ENCODE measurements at regions not wholly inside any gene's neighbourhood (a gene's known extent, or its start where the extent isn't known, plus 50 kb on each side); places are given as distances from the start of the nearest gene placed in this dataset.

DNA sequence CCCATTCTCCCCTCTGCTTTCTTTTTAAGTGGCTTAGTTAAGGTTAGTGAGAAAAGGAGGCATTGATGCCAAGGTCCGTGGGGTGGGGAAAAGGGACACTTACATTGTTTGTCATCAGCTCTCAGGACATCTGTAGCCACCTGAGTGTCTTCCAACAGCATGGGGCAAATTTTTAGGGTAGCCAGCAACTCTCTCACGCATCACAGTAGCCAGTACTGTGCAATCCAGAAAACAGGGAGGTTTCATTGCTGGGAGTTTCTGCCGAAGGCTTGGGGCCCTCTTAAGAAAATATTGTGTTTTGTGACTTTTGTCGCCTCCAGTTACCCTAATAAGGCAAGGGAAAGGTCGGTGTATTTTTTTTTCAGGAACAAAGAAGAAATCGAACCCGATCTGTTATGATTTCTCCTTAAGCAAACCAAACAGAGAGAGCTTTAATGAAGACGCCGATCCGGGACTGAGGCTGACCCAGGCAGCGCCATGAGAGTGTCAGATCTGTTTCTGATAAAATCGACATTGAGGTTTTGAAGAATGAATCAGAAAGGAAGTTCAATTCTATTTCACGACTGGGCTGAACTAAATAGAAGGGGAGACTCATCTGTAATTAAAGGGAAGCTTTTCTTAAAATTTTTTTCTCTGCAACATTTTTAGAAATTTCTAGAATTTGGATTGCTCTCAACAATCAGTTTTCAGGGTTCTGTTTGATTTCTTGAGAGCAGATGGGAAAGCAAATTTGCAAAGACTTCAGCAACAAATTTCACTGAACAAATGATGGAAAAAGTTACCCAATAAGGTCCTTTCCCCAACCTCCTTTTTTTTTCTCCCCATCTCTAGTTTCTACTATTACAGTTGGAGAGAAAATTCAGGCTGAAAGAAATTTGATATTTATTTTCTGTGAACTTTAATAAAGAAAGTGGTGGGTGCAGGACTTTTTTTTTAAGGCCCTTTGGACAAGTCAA, 144.7 kb upstream of the IRX3 start:
- TF ChIP-seq, protein P1, sequence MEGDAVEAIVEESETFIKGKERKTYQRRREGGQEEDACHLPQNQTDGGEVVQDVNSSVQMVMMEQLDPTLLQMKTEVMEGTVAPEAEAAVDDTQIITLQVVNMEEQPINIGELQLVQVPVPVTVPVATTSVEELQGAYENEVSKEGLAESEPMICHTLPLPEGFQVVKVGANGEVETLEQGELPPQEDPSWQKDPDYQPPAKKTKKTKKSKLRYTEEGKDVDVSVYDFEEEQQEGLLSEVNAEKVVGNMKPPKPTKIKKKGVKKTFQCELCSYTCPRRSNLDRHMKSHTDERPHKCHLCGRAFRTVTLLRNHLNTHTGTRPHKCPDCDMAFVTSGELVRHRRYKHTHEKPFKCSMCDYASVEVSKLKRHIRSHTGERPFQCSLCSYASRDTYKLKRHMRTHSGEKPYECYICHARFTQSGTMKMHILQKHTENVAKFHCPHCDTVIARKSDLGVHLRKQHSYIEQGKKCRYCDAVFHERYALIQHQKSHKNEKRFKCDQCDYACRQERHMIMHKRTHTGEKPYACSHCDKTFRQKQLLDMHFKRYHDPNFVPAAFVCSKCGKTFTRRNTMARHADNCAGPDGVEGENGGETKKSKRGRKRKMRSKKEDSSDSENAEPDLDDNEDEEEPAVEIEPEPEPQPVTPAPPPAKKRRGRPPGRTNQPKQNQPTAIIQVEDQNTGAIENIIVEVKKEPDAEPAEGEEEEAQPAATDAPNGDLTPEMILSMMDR (conservative IDR thresholded peaks at IDR 0.05; ENCODE audit: low read depth in 2 of 2): no peak
- TF ChIP-seq ZNF331 (CRISPR knock-in tag; IDR thresholded peaks at IDR 0.05; ENCODE audit: low read depth) (no peak), ZNF114 (CRISPR knock-in tag; IDR thresholded peaks at IDR 0.05) (no peak), STAT1 (IDR thresholded peaks at IDR 0.05; ENCODE audit: unreplicated experiment) (no peak), EZH2 (IDR thresholded peaks at IDR 0.05; ENCODE audit: low read depth, unreplicated experiment) (no peak), POLR2AphosphoS5 (IDR thresholded peaks at IDR 0.05; ENCODE audit: low read depth) (no peak), CREB1 (CRISPR knock-in tag; IDR thresholded peaks at IDR 0.05; ENCODE audit: low read depth) (no peak)
- TF ChIP-seq, protein P2, sequence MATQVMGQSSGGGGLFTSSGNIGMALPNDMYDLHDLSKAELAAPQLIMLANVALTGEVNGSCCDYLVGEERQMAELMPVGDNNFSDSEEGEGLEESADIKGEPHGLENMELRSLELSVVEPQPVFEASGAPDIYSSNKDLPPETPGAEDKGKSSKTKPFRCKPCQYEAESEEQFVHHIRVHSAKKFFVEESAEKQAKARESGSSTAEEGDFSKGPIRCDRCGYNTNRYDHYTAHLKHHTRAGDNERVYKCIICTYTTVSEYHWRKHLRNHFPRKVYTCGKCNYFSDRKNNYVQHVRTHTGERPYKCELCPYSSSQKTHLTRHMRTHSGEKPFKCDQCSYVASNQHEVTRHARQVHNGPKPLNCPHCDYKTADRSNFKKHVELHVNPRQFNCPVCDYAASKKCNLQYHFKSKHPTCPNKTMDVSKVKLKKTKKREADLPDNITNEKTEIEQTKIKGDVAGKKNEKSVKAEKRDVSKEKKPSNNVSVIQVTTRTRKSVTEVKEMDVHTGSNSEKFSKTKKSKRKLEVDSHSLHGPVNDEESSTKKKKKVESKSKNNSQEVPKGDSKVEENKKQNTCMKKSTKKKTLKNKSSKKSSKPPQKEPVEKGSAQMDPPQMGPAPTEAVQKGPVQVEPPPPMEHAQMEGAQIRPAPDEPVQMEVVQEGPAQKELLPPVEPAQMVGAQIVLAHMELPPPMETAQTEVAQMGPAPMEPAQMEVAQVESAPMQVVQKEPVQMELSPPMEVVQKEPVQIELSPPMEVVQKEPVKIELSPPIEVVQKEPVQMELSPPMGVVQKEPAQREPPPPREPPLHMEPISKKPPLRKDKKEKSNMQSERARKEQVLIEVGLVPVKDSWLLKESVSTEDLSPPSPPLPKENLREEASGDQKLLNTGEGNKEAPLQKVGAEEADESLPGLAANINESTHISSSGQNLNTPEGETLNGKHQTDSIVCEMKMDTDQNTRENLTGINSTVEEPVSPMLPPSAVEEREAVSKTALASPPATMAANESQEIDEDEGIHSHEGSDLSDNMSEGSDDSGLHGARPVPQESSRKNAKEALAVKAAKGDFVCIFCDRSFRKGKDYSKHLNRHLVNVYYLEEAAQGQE (IDR thresholded peaks at IDR 0.05; ENCODE audit: unreplicated experiment): no peak
- TF ChIP-seq, protein P3, sequence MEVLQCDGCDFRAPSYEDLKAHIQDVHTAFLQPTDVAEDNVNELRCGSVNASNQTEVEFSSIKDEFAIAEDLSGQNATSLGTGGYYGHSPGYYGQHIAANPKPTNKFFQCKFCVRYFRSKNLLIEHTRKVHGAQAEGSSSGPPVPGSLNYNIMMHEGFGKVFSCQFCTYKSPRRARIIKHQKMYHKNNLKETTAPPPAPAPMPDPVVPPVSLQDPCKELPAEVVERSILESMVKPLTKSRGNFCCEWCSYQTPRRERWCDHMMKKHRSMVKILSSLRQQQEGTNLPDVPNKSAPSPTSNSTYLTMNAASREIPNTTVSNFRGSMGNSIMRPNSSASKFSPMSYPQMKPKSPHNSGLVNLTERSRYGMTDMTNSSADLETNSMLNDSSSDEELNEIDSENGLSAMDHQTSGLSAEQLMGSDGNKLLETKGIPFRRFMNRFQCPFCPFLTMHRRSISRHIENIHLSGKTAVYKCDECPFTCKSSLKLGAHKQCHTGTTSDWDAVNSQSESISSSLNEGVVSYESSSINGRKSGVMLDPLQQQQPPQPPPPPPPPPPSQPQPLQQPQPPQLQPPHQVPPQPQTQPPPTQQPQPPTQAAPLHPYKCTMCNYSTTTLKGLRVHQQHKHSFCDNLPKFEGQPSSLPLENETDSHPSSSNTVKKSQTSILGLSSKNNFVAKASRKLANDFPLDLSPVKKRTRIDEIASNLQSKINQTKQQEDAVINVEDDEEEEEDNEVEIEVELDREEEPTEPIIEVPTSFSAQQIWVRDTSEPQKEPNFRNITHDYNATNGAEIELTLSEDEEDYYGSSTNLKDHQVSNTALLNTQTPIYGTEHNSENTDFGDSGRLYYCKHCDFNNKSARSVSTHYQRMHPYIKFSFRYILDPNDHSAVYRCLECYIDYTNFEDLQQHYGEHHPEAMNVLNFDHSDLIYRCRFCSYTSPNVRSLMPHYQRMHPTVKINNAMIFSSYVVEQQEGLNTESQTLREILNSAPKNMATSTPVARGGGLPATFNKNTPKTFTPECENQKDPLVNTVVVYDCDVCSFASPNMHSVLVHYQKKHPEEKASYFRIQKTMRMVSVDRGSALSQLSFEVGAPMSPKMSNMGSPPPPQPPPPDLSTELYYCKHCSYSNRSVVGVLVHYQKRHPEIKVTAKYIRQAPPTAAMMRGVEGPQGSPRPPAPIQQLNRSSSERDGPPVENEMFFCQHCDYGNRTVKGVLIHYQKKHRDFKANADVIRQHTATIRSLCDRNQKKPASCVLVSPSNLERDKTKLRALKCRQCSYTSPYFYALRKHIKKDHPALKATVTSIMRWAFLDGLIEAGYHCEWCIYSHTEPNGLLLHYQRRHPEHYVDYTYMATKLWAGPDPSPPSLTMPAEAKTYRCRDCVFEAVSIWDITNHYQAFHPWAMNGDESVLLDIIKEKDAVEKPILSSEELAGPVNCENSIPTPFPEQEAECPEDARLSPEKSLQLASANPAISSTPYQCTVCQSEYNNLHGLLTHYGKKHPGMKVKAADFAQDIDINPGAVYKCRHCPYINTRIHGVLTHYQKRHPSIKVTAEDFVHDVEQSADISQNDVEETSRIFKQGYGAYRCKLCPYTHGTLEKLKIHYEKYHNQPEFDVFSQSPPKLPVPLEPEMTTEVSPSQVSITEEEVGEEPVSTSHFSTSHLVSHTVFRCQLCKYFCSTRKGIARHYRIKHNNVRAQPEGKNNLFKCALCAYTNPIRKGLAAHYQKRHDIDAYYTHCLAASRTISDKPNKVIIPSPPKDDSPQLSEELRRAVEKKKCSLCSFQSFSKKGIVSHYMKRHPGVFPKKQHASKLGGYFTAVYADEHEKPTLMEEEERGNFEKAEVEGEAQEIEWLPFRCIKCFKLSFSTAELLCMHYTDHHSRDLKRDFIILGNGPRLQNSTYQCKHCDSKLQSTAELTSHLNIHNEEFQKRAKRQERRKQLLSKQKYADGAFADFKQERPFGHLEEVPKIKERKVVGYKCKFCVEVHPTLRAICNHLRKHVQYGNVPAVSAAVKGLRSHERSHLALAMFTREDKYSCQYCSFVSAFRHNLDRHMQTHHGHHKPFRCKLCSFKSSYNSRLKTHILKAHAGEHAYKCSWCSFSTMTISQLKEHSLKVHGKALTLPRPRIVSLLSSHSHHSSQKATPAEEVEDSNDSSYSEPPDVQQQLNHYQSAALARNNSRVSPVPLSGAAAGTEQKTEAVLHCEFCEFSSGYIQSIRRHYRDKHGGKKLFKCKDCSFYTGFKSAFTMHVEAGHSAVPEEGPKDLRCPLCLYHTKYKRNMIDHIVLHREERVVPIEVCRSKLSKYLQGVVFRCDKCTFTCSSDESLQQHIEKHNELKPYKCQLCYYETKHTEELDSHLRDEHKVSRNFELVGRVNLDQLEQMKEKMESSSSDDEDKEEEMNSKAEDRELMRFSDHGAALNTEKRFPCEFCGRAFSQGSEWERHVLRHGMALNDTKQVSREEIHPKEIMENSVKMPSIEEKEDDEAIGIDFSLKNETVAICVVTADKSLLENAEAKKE (CRISPR knock-in tag; IDR thresholded peaks at IDR 0.05): no peak
